H1 (cell line): ENCODE measurements at regions not wholly inside any gene's neighbourhood (a gene's known extent, or its start where the extent isn't known, plus 50 kb on each side); places are given as distances from the start of the nearest gene placed in this dataset.

Experiments used
- CTCF ChIA-PET: fragments of 300-600 bp; sonication (Branson Sonifier 250); formaldehyde crosslinking; loops from one replicate; lab custom pipeline; 2021; ENCODE audit not compliant: partially characterized antibody; lab: Charles Lee
- POLR2A ChIA-PET: fragments of 300-600 bp; sonication (Branson Sonifier 250); formaldehyde crosslinking; loops from one replicate; lab custom pipeline; 2021; ENCODE audit warnings: inconsistent platforms; ENCODE audit not compliant: partially characterized antibody; lab: Charles Lee
- DNase-seq, 2 experiments: peaks; one replicate each; pipeline versions ENCODE4 v3.0.0 to v3.0.0-alpha.2; 2010 to 2022; ENCODE audit warnings: low spot score in 2 of 2, low read depth in 1 of 2, mixed read lengths in 1 of 2
- FAIRE-seq: peaks from 2 replicates; lab custom pipeline; 2011; peaks lifted over from hg19 to GRCh38; lab: Jason Lieb, UNC
- H2AFZ ChIP-seq: 2 replicates; pipeline ENCODE4 v1.8.1; 2012; ENCODE audit warnings: low read length, inconsistent platforms
- H2AK5ac ChIP-seq: 2 replicates; pipeline ENCODE4 v1.6.1; 2013; ENCODE audit warnings: low read depth, low read length
- H2BK120ac ChIP-seq: replicated peaks from 2 replicates; pipeline ENCODE3; 2013; ENCODE audit warnings: low read depth, low read length, inconsistent platforms
- H2BK12ac ChIP-seq: 2 replicates; pipeline ENCODE4 v1.6.1; 2013; ENCODE audit warnings: low read depth, low read length
- H2BK15ac ChIP-seq: 2 replicates; pipeline ENCODE4 v1.6.1; 2013; ENCODE audit warnings: low read length
- H2BK20ac ChIP-seq: 2 replicates; pipeline ENCODE4 v1.6.1; 2013; ENCODE audit warnings: low read length
- H2BK5ac ChIP-seq: 2 replicates; pipeline ENCODE4 v1.6.1; 2013; ENCODE audit warnings: low read depth, low read length
- H3K14ac ChIP-seq: 2 replicates; pipeline ENCODE4 v1.6.1; 2013; ENCODE audit warnings: inconsistent platforms; ENCODE audit not compliant: insufficient read length
- H3K18ac ChIP-seq: 2 replicates; pipeline ENCODE4 v1.6.1; 2013; ENCODE audit warnings: low read length; ENCODE audit errors: extremely low read depth
- H3K23ac ChIP-seq: 2 replicates; pipeline ENCODE4 v1.6.1; 2013; ENCODE audit warnings: inconsistent platforms; ENCODE audit not compliant: insufficient read length
- H3K23me2 ChIP-seq: 2 replicates; pipeline ENCODE4 v1.6.1; 2013; ENCODE audit warnings: low read depth, low read length
- H3K27ac ChIP-seq: 2 replicates; pipeline ENCODE4 v1.6.1; 2011; ENCODE audit warnings: low read depth, low read length, inconsistent platforms
- H3K27me3 ChIP-seq, 4 experiments: replicated peaks in 1 of 4; 1 replicate in 1 of 4; 2 replicates in 3 of 4; pipeline versions ENCODE4 v1.6.1 to v1.8.1; 2011 to 2013; ENCODE audit warnings: low read length in 3 of 4, mild to moderate bottlenecking in 3 of 4, inconsistent platforms in 2 of 4, mixed read lengths in 2 of 4, moderate library complexity in 1 of 4; ENCODE audit not compliant: control insufficient read depth in 3 of 4, insufficient read depth in 3 of 4; ENCODE audit errors: extremely low read depth in 1 of 4
- H3K36me3 ChIP-seq, 4 experiments: 2 replicates each; pipeline versions ENCODE4 v1.6.1 to v1.8.1; 2011 to 2013; ENCODE audit warnings: mild to moderate bottlenecking in 4 of 4, low read length in 3 of 4, moderate library complexity in 2 of 4, control low read depth in 1 of 4, inconsistent platforms in 1 of 4; ENCODE audit not compliant: insufficient read depth in 4 of 4, control insufficient read depth in 2 of 4
- H3K4ac ChIP-seq: replicated peaks from 2 replicates; pipeline ENCODE3; 2013; ENCODE audit warnings: low read length, low read depth, mixed read lengths, inconsistent platforms; ENCODE audit not compliant: insufficient read length
- H3K4me1 ChIP-seq, 4 experiments: replicated peaks in 1 of 4; 1 replicate in 1 of 4; 2 replicates in 3 of 4; pipeline versions ENCODE4 v1.6.1 to v1.8.1; 2011 to 2013; ENCODE audit warnings: low read length in 3 of 4, inconsistent platforms in 2 of 4, mixed read lengths in 1 of 4; ENCODE audit not compliant: insufficient read depth in 4 of 4, control insufficient read depth in 3 of 4
- H3K4me2 ChIP-seq, 2 experiments: 2 replicates each; pipeline versions ENCODE4 v1.6.1 to v1.8.1; 2011 to 2013; ENCODE audit warnings: low read depth in 2 of 2, low read length in 2 of 2, control low read depth in 1 of 2, inconsistent platforms in 1 of 2, mild to moderate bottlenecking in 1 of 2; ENCODE audit not compliant: insufficient read depth in 1 of 2
- H3K4me3 ChIP-seq, 4 experiments: fragments of 200-600, 300-600 bp in 1 of 4; sonication (generic), shearing (Covaris generic), sonication (Bioruptor Twin) in 1 of 4; 2 replicates each; pipeline versions ENCODE4 v1.5.1 to v1.8.1; 2011 to 2016; ENCODE audit warnings: low read length in 4 of 4, low read depth in 3 of 4, control low read depth in 2 of 4, inconsistent platforms in 2 of 4, mild to moderate bottlenecking in 2 of 4, mixed read lengths in 1 of 4, moderate library complexity in 1 of 4; ENCODE audit not compliant: insufficient read depth in 2 of 4; ENCODE audit errors: extremely low read depth in 1 of 4
- H3K56ac ChIP-seq: replicated peaks from 2 replicates; pipeline ENCODE3; 2013; ENCODE audit warnings: low read depth, mild to moderate bottlenecking, mixed read lengths, low read length, inconsistent platforms; ENCODE audit not compliant: insufficient read length
- H3K79me1 ChIP-seq: 2 replicates; pipeline ENCODE4 v1.6.1; 2013; ENCODE audit warnings: low read depth, low read length, control low read depth
- H3K79me2 ChIP-seq, 2 experiments: 2 replicates each; pipeline versions ENCODE4 v1.6.1 to v1.8.1; 2012 to 2013; ENCODE audit warnings: low read length in 2 of 2, mild to moderate bottlenecking in 2 of 2, inconsistent platforms in 1 of 2; ENCODE audit not compliant: insufficient read depth in 2 of 2, control insufficient read depth in 1 of 2
- H3K9ac ChIP-seq, 4 experiments: replicated peaks in 1 of 4; 1 replicate in 1 of 4; 2 replicates in 3 of 4; pipeline versions ENCODE4 v1.6.1 to v1.8.1; 2011 to 2013; ENCODE audit warnings: low read depth in 3 of 4, low read length in 3 of 4, control low read depth in 2 of 4, mild to moderate bottlenecking in 2 of 4, moderate library complexity in 2 of 4, inconsistent platforms in 1 of 4; ENCODE audit errors: extremely low read depth in 1 of 4
- H3K9me3 ChIP-seq, 2 experiments: 2 replicates each; pipeline versions ENCODE4 v1.6.1 to v1.8.1; 2012 to 2013; ENCODE audit warnings: mild to moderate bottlenecking in 2 of 2, moderate library complexity in 2 of 2, control low read depth in 1 of 2, inconsistent platforms in 1 of 2, low read depth in 1 of 2, low read length in 1 of 2, mixed read lengths in 1 of 2; ENCODE audit not compliant: insufficient read depth in 2 of 2
- H4K20me1 ChIP-seq, 2 experiments: replicated peaks in 1 of 2; 2 replicates each; pipeline versions ENCODE3 to v1.8.1; 2011 to 2013; ENCODE audit warnings: inconsistent platforms in 2 of 2, low read length in 2 of 2, mild to moderate bottlenecking in 1 of 2; ENCODE audit not compliant: insufficient read depth in 2 of 2, control insufficient read depth in 1 of 2
- H4K5ac ChIP-seq: 2 replicates; pipeline ENCODE4 v1.6.1; 2013; ENCODE audit warnings: low read length, low read depth, mixed read lengths, inconsistent platforms; ENCODE audit not compliant: insufficient read length
- H4K8ac ChIP-seq: 2 replicates; pipeline ENCODE4 v1.8.0; 2013; ENCODE audit warnings: mild to moderate bottlenecking, moderate library complexity, low read length, inconsistent platforms; ENCODE audit not compliant: insufficient read depth; ENCODE audit errors: extremely low read depth
- H4K91ac ChIP-seq: replicated peaks from 2 replicates; pipeline ENCODE3; 2013; ENCODE audit warnings: low read length, mixed read lengths, inconsistent platforms; ENCODE audit not compliant: insufficient read length
- BACH1 ChIP-seq: IDR thresholded peaks from 2 replicates; pipeline ENCODE4 v1.6.1; 2012; ENCODE audit warnings: low read length, improper control_type of control experiment
- E2F6 ChIP-seq: IDR thresholded peaks from 2 replicates; pipeline ENCODE4 v1.6.1; 2012; ENCODE audit warnings: inconsistent platforms
- EP300 ChIP-seq, 2 experiments: IDR thresholded peaks; 1 replicate in 1 of 2; 2 replicates in 1 of 2; pipeline ENCODE4 v1.6.1; 2011 to 2012; ENCODE audit warnings: low read depth in 2 of 2, low read length in 2 of 2, mild to moderate bottlenecking in 2 of 2, borderline replicate concordance in 1 of 2, inconsistent platforms in 1 of 2, moderate library complexity in 1 of 2
- GABPA ChIP-seq: IDR thresholded peaks from 2 replicates; pipeline ENCODE4 v1.6.1; 2011; ENCODE audit warnings: mild to moderate bottlenecking, low read length, moderate library complexity, borderline replicate concordance; ENCODE audit not compliant: insufficient read depth
- MAX ChIP-seq: IDR thresholded peaks from 2 replicates; pipeline ENCODE4 v1.6.1; 2012; ENCODE audit warnings: inconsistent platforms
- RAD21 ChIP-seq, 2 experiments: IDR thresholded peaks in 1 of 2; conservative IDR thresholded peaks in 1 of 2; 2 replicates each; pipeline ENCODE4 v1.6.1; 2011; ENCODE audit warnings: low read depth in 2 of 2, low read length in 2 of 2, improper control_type of control experiment in 1 of 2, inconsistent platforms in 1 of 2, mild to moderate bottlenecking in 1 of 2, moderate library complexity in 1 of 2
- RFX5 ChIP-seq: IDR thresholded peaks from 2 replicates; pipeline ENCODE4 v1.6.1; 2011; ENCODE audit warnings: low read depth, low read length, improper control_type of control experiment, borderline replicate concordance
- SP1 ChIP-seq: IDR thresholded peaks from 2 replicates; pipeline ENCODE4 v1.6.1; 2011; ENCODE audit warnings: low read depth, low read length
- TBP ChIP-seq: IDR thresholded peaks from 2 replicates; pipeline ENCODE4 v1.6.1; 2011; ENCODE audit warnings: low read depth, low read length, improper control_type of control experiment
- YY1 ChIP-seq: IDR thresholded peaks from 2 replicates; pipeline ENCODE4 v1.6.1; 2011; ENCODE audit warnings: low read depth, mild to moderate bottlenecking, low read length
- WGBS, 2 experiments: shearing (Covaris generic) in 1 of 2; methylation state at CpG; one replicate each; pipeline versions ENCODE4 v1.1.6 to v1.1.7; 2013 to 2015; ENCODE audit warnings: low lambda C conversion rate in 2 of 2, mixed read lengths in 2 of 2, inconsistent platforms in 1 of 2, low coverage in 1 of 2, missing lambda C conversion rate in 1 of 2; ENCODE audit not compliant: insufficient replicate concordance in 2 of 2, insufficient coverage in 1 of 2, insufficient read length in 1 of 2; ENCODE audit errors: extremely low coverage in 1 of 2, missing lambda C conversion rate in 1 of 2; 5-methylcytosine and 5-hydroxymethylcytosine counted together

- ChIA-PET CTCF (interaction anchor here (0.6 to 13.4 kb wide), 63 partner anchors 8 to 299 kb away, joined by 3 to 182 read pairs (median 4); no protein-coding TSS in a partner anchor), POLR2A (interaction anchor here (1.0 to 1.7 kb wide), 3 partner anchors 14 to 22 kb away, joined by 4 to 6 read pairs (median 4); no protein-coding TSS in a partner anchor)
- Histone ChIP-seq H3K9ac (no peak overlapping the region), H3K9me3 (no peaks in the 10 kb centered on the region; a peak in 1 of 4 replicates), H4K5ac (no peak overlapping the region), H2BK20ac (no peak overlapping the region), H3K79me2 (no peaks in the 10 kb centered on the region), H2BK15ac (no peak overlapping the region), H4K8ac (no peak overlapping the region), H3K4me1 (peaks cover 0 to 5% (median 1%) of the 10 kb centered on the region in 4 experiments; a peak in 4 of 7 replicates), H2BK120ac (no peak overlapping the region), H3K56ac (no peak overlapping the region), H2AK5ac (no peak overlapping the region), H3K36me3 (no peaks in the 10 kb centered on the region), H2BK5ac (no peak overlapping the region), H3K27ac (no peak overlapping the region), H2BK12ac (no peak overlapping the region), H3K4me2 (no peak overlapping the region), H3K79me1 (no peaks in the 10 kb centered on the region), H3K4ac (no peak overlapping the region), H3K4me3 (no peak overlapping the region), H4K20me1 (no peaks in the 10 kb centered on the region), H3K14ac (no peak overlapping the region), H3K23ac (no peak overlapping the region), H3K18ac (no peak overlapping the region), H3K23me2 (no peaks in the 10 kb centered on the region), H4K91ac (no peak overlapping the region), H3K27me3 (no peaks in the 10 kb centered on the region), H2AFZ (no peak overlapping the region)
- DNase-seq (peak in 1 of 2 experiments; percentile 96), FAIRE-seq (no peak)
- WGBS, 2 experiments, result 74% methylated on average over 24 of the region's 24 CpGs; no CpG with 5 or more reads in 1 of the 2 experiments
- TF ChIP-seq MAX (peak; percentile 95), TBP (no peak), EP300 (IDR thresholded peaks at IDR 0.05; ENCODE audit: borderline replicate concordance in 1 of 2, low read depth in 2 of 2, low read length in 2 of 2) (peak in 1 of 2 experiments; percentile 61; a peak in 1 of 3 replicates), E2F6 (peak; percentile 28; the same call in 1 of the 2 replicates), SP1 (0 out of 2 replicates have a peak, but pooled peaks have one; percentile 19), YY1 (0 out of 2 replicates have a peak, but pooled peaks have one; percentile 47), RAD21 (IDR thresholded peaks at IDR 0.05 in 1 of 2, conservative IDR thresholded peaks at IDR 0.05 in 1 of 2; ENCODE audit: low read depth in 2 of 2, low read length in 2 of 2) (peak; percentile 57 to 70), RFX5 (no peak), GABPA (peak; percentile 61; the same call in 1 of the 2 replicates), BACH1 (peak; percentile 12; the same call in 1 of the 2 replicates)
These were observed 196.7 kb upstream of the GSE1 start for GRCh38 chr16:85416228-85417109.
